ENCODE measurements at regions not wholly inside any gene's neighbourhood (a gene's known extent, or its start where the extent isn't known, plus 50 kb on each side); places are given as distances from the start of the nearest gene placed in this dataset.

DNA sequence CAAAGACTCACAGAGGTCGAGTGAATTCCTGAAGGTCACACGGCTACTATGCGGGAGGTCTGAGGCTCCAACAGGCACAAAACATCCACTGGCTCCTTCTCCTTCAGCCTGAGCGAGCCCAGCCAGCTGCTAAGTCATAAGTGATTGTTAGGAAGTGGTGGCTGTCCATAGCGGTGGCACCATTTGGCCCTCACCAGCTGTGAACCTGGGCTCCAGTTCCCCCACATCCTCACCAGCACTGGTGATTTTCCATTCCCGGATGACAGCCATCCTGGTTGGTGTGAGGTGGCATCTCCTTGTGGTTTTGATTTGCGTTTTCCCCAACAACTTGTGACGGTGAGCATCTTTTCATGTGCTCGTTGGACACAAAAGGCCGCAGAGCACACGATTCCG is 302.8 kb downstream of the FOXL1 start:
- no peak for TF ChIP-seq POLR2A (IDR thresholded peaks at IDR 0.05; ENCODE audit: low read depth, low read length)
- no peak for TF ChIP-seq POLR2AphosphoS5 (IDR thresholded peaks at IDR 0.05; ENCODE audit: low read depth, low read length)
- no peak for TF ChIP-seq TAF1 (IDR thresholded peaks at IDR 0.05; ENCODE audit: borderline replicate concordance, low read depth, low read length)

Measured in GM12892 (cell line).